SK-N-SH (cell line): ENCODE measurements at regions not wholly inside any gene's neighbourhood (a gene's known extent, or its start where the extent isn't known, plus 50 kb on each side); places are given as distances from the start of the nearest gene placed in this dataset.

Experiments
- CTCF ChIA-PET: fragments of 300-600, 350-600 bp; formaldehyde crosslinking; extraction: SDS; loops from one replicate; lab custom pipeline; 2021; lab: Yijun Ruan, JAX
- POLR2A ChIA-PET: fragments of 350-600 bp; sonication (Branson Sonifier 250); formaldehyde crosslinking; extraction: SDS; loops from one replicate; lab custom pipeline; 2020; ENCODE audit warnings: antibody characterized with exemption, inconsistent platforms; lab: Yijun Ruan, JAX
- DNase-seq: peaks from one replicate; pipeline ENCODE4 v3.0.0; 2012
- H2AFZ ChIP-seq: fragments of 200-600 bp; sonication (generic); 2 replicates; pipeline ENCODE4 v1.8.1; 2016; ENCODE audit warnings: antibody characterized with exemption, mild to moderate bottlenecking, low read depth
- H3F3A ChIP-seq: fragments of 200-600 bp; sonication (generic); replicated peaks from 2 replicates; pipeline ENCODE3; 2016; ENCODE audit warnings: antibody characterized with exemption, mild to moderate bottlenecking; ENCODE audit not compliant: insufficient read depth
- H3K27ac ChIP-seq, 2 experiments: fragments of 200-500 bp in 1 of 2; fragments of 200-600 bp in 1 of 2; sonication (Bioruptor generic) in 1 of 2; sonication (generic), shearing (Covaris generic) in 1 of 2; 2 replicates each; pipeline versions ENCODE4 v1.5.1 to v1.6.1; 2014 to 2016; ENCODE audit warnings: low read depth in 2 of 2, inconsistent platforms in 1 of 2, low read length in 1 of 2, mild to moderate bottlenecking in 1 of 2, mixed read lengths in 1 of 2
- H3K27me3 ChIP-seq: fragments of 200-600 bp; sonication (generic), shearing (Covaris generic); 2 replicates; pipeline ENCODE4 v1.6.1; 2016; ENCODE audit warnings: mixed run types; ENCODE audit not compliant: insufficient read depth
- H3K36me3 ChIP-seq, 2 experiments: fragments of 200-500 bp in 1 of 2; fragments of 200-600 bp in 1 of 2; sonication (Bioruptor generic) in 1 of 2; sonication (generic) in 1 of 2; replicated peaks in 1 of 2; 2 replicates each; pipeline versions ENCODE3 to v1.5.1; 2014 to 2016; ENCODE audit warnings: low read length in 1 of 2, mild to moderate bottlenecking in 1 of 2; ENCODE audit not compliant: insufficient read depth in 2 of 2, control insufficient read depth in 1 of 2
- H3K4me1 ChIP-seq, 2 experiments: fragments of 200-500 bp in 1 of 2; fragments of 200-600 bp in 1 of 2; sonication (Bioruptor generic) in 1 of 2; sonication (generic), shearing (Covaris generic) in 1 of 2; 2 replicates each; pipeline versions ENCODE4 v1.5.1 to v1.6.1; 2014 to 2016; ENCODE audit warnings: low read depth in 1 of 2, low read length in 1 of 2, mixed run types in 1 of 2; ENCODE audit not compliant: insufficient read depth in 2 of 2, control insufficient read depth in 1 of 2
- H3K4me2 ChIP-seq: fragments of 200-600 bp; sonication (generic), shearing (Covaris generic); 2 replicates; pipeline ENCODE4 v1.6.1; 2017; ENCODE audit warnings: mixed run types
- H3K4me3 ChIP-seq, 2 experiments: fragments of 200-500 bp in 1 of 2; fragments of 200-600 bp in 1 of 2; sonication (Bioruptor generic) in 1 of 2; sonication (generic), shearing (Covaris generic) in 1 of 2; 2 replicates each; pipeline versions ENCODE4 v1.5.1 to v1.8.1; 2014 to 2016; ENCODE audit warnings: low read depth in 2 of 2, inconsistent platforms in 1 of 2, low read length in 1 of 2, mild to moderate bottlenecking in 1 of 2, mixed read lengths in 1 of 2, moderate library complexity in 1 of 2
- H3K79me2 ChIP-seq: fragments of 200-600 bp; sonication (generic); 2 replicates; pipeline ENCODE4 v1.8.1; 2017; ENCODE audit warnings: mild to moderate bottlenecking; ENCODE audit not compliant: insufficient read depth
- H3K9ac ChIP-seq: fragments of 200-600 bp; sonication (generic); 2 replicates; pipeline ENCODE4 v1.6.1; 2017; ENCODE audit warnings: mixed run types
- H3K9me2 ChIP-seq: fragments of 200-600 bp; sonication (generic); 2 replicates; pipeline ENCODE4 v1.6.1; 2017; ENCODE audit warnings: mixed run types
- H3K9me3 ChIP-seq: fragments of 200-600 bp; sonication (generic); 2 replicates; pipeline ENCODE4 v1.6.1; 2017; ENCODE audit warnings: mixed run types, mild to moderate bottlenecking, moderate library complexity
- H4K20me1 ChIP-seq: fragments of 200-600 bp; sonication (generic); 2 replicates; pipeline ENCODE4 v1.6.1; 2017; ENCODE audit warnings: mild to moderate bottlenecking, mixed run types; ENCODE audit not compliant: insufficient read depth
- EZH2phosphoT487 ChIP-seq: fragments of 200-600 bp; sonication (generic); IDR thresholded peaks from 2 replicates; pipeline ENCODE4 v1.6.1; 2017; ENCODE audit warnings: low read depth, mixed run types, mild to moderate bottlenecking, antibody characterized with exemption, moderate library complexity, borderline replicate concordance
- FOSL2 ChIP-seq: IDR thresholded peaks from 2 replicates; pipeline ENCODE4 v1.4.0; 2012; ENCODE audit warnings: low read depth, mild to moderate bottlenecking, moderate library complexity, borderline replicate concordance
- FOXJ3 ChIP-seq: sonication (generic); formaldehyde crosslinking; IDR thresholded peaks from 2 replicates; pipeline ENCODE4 v1.5.1; 2020; ENCODE audit warnings: mild to moderate bottlenecking, missing genetic modification reagents
- FOXM1 ChIP-seq: IDR thresholded peaks from 2 replicates; pipeline ENCODE4 v1.4.0; 2012; ENCODE audit warnings: low read depth, mild to moderate bottlenecking
- GABPA ChIP-seq: IDR thresholded peaks from 2 replicates; pipeline ENCODE4 v1.4.0; 2012; ENCODE audit warnings: low read depth, mild to moderate bottlenecking
- GATA2 ChIP-seq: sonication (generic); formaldehyde crosslinking; IDR thresholded peaks from 2 replicates; pipeline ENCODE4 v1.5.0; 2020; ENCODE audit warnings: mild to moderate bottlenecking, missing genetic modification reagents
- IRF3 ChIP-seq: fragments of 150-350 bp; IDR thresholded peaks from 2 replicates; pipeline ENCODE4 v1.6.1; 2016; ENCODE audit warnings: mild to moderate bottlenecking, low read depth, low read length
- MXI1 ChIP-seq: IDR thresholded peaks from 2 replicates; pipeline ENCODE4 v1.6.1; 2012; ENCODE audit warnings: mild to moderate bottlenecking, low read depth, low read length, improper control_type of control experiment
- NRF1 ChIP-seq: IDR thresholded peaks from 2 replicates; pipeline ENCODE4 v1.6.1; 2012; ENCODE audit warnings: low read depth, mild to moderate bottlenecking, low read length
- PBX3 ChIP-seq: IDR thresholded peaks from 2 replicates; pipeline ENCODE4; 2012
- RAD21 ChIP-seq: IDR thresholded peaks from 2 replicates; pipeline ENCODE4 v1.6.1; 2012; ENCODE audit warnings: mild to moderate bottlenecking, low read length
- RCOR1 ChIP-seq: fragments of 150-350 bp; IDR thresholded peaks from 2 replicates; pipeline ENCODE4 v1.6.1; 2017; ENCODE audit warnings: antibody characterized with exemption, low read length
- RFX5 ChIP-seq: IDR thresholded peaks from 2 replicates; pipeline ENCODE4 v1.6.1; 2012; ENCODE audit warnings: mild to moderate bottlenecking, improper control_type of control experiment, low read length
- RXRA ChIP-seq: IDR thresholded peaks from 2 replicates; pipeline ENCODE4 v1.4.0; 2012; ENCODE audit warnings: low read depth, mild to moderate bottlenecking, borderline replicate concordance
- SMC3 ChIP-seq: IDR thresholded peaks from 2 replicates; pipeline ENCODE4 v1.6.1; 2012; ENCODE audit warnings: low read depth, low read length, improper control_type of control experiment
- TAF1 ChIP-seq: IDR thresholded peaks from 2 replicates; pipeline ENCODE4 v1.6.1; 2012; ENCODE audit warnings: low read depth, mild to moderate bottlenecking, low read length, moderate library complexity, borderline replicate concordance
- TCF12 ChIP-seq: IDR thresholded peaks from 2 replicates; pipeline ENCODE4 v1.4.0; 2012
- TEAD4 ChIP-seq: IDR thresholded peaks from 2 replicates; pipeline ENCODE4 v1.4.0; 2012; ENCODE audit warnings: mild to moderate bottlenecking, borderline replicate concordance; ENCODE audit not compliant: insufficient read depth
- USF1 ChIP-seq: IDR thresholded peaks from 2 replicates; pipeline ENCODE4 v1.4.0; 2012; ENCODE audit warnings: low read depth, borderline replicate concordance
- USF2 ChIP-seq: fragments of 150-350 bp; IDR thresholded peaks from 2 replicates; pipeline ENCODE4 v1.6.1; 2017; ENCODE audit warnings: antibody characterized with exemption, low read length, low read depth, borderline replicate concordance
- YY1 ChIP-seq: IDR thresholded peaks from 2 replicates; pipeline ENCODE4 v1.4.0; 2012; ENCODE audit warnings: low read depth, mild to moderate bottlenecking
- ZBTB33 ChIP-seq: IDR thresholded peaks from 2 replicates; pipeline ENCODE4 v1.4.0; 2012; ENCODE audit warnings: low read depth, borderline replicate concordance
- WGBS: methylation state at CpG from one replicate; pipeline ENCODE4 v1.1.6; 2017; ENCODE audit warnings: low lambda C conversion rate; 5-methylcytosine and 5-hydroxymethylcytosine counted together

- ChIA-PET POLR2A (no interaction called here), CTCF (no interaction called here)
- no peaks in the 10 kb centered on the region for H3K79me2 ChIP-seq
- H3K36me3 ChIP-seq, result peaks cover 0 to 3% of the 10 kb centered on the region in 2 experiments
- TF ChIP-seq RXRA, result no peak
- TF ChIP-seq RCOR1, result no peak
- TF ChIP-seq FOXM1, result no peak
- no peak for TF ChIP-seq YY1
- no peak for TF ChIP-seq RAD21
- no peak for TF ChIP-seq FOXJ3 (CRISPR knock-in tag)
- no peak for TF ChIP-seq FOSL2
- no peak for TF ChIP-seq EZH2phosphoT487
- H3K9me2 ChIP-seq, result no peaks in the 10 kb centered on the region
- DNase-seq, result no peak
- H3K4me1 ChIP-seq, result no peaks in the 10 kb centered on the region
- H3K27ac ChIP-seq, result no peak overlapping the region
- H3K27me3 ChIP-seq, result no peaks in the 10 kb centered on the region
- H3F3A ChIP-seq, result no peaks in the 10 kb centered on the region
- no peak overlapping the region for H3K4me2 ChIP-seq
- no peak overlapping the region for H3K4me3 ChIP-seq
- H2AFZ ChIP-seq, result no peak overlapping the region
- H3K9me3 ChIP-seq, result no peaks in the 10 kb centered on the region; the same call in 1 of the 2 replicates
- no peaks in the 10 kb centered on the region for H4K20me1 ChIP-seq
- no peak overlapping the region for H3K9ac ChIP-seq
These were observed 238.4 kb upstream of the VEPH1 start for GRCh38 chr3:157741607-157742006.

- no peak for DNase-seq
- H2AFZ ChIP-seq, result no peak overlapping the region
- H3K4me3 ChIP-seq, result no peak overlapping the region
- no peaks in the 10 kb centered on the region for H3K4me1 ChIP-seq
- H3F3A ChIP-seq, result no peaks in the 10 kb centered on the region
- peaks cover 5% of the 10 kb centered on the region for H3K9me3 ChIP-seq
- ChIA-PET POLR2A (no interaction called here), CTCF (no interaction called here)
- H3K4me2 ChIP-seq, result no peak overlapping the region
- TF ChIP-seq FOSL2, result no peak
- no peak for TF ChIP-seq RAD21
- TF ChIP-seq SMC3, result no peak
- no peak for TF ChIP-seq USF2
- TF ChIP-seq TAF1, result no peak
- TF ChIP-seq GABPA, result no peak
- no peak for TF ChIP-seq GATA2 (CRISPR knock-in tag)
- no peak for TF ChIP-seq RFX5
- no peak for TF ChIP-seq PBX3
- no peak for TF ChIP-seq MXI1
- TF ChIP-seq TCF12, result no peak
- TF ChIP-seq TEAD4, result no peak
- no peak for TF ChIP-seq USF1
- TF ChIP-seq IRF3, result no peak
- TF ChIP-seq ZBTB33, result no peak
- TF ChIP-seq NRF1, result no peak
- TF ChIP-seq, all 33 proteins: peak for 0
- Histone ChIP-seq H3K27ac (no peak overlapping the region), H3K27me3 (no peaks in the 10 kb centered on the region), H4K20me1 (no peaks in the 10 kb centered on the region), H3K36me3 (peaks cover 0 to 3% of the 10 kb centered on the region in 2 experiments), H3K9ac (no peak overlapping the region), H3K9me2 (no peaks in the 10 kb centered on the region), H3K79me2 (no peaks in the 10 kb centered on the region)
- WGBS, result 73% methylated on average over 5 of the region's 5 CpGs
These were observed 235.2 kb upstream of the VEPH1 start for GRCh38 chr3:157738441-157738840.
